ENCODE measurements at regions not wholly inside any gene's neighbourhood (a gene's known extent, or its start where the extent isn't known, plus 50 kb on each side); places are given as distances from the start of the nearest gene placed in this dataset.

DNA sequence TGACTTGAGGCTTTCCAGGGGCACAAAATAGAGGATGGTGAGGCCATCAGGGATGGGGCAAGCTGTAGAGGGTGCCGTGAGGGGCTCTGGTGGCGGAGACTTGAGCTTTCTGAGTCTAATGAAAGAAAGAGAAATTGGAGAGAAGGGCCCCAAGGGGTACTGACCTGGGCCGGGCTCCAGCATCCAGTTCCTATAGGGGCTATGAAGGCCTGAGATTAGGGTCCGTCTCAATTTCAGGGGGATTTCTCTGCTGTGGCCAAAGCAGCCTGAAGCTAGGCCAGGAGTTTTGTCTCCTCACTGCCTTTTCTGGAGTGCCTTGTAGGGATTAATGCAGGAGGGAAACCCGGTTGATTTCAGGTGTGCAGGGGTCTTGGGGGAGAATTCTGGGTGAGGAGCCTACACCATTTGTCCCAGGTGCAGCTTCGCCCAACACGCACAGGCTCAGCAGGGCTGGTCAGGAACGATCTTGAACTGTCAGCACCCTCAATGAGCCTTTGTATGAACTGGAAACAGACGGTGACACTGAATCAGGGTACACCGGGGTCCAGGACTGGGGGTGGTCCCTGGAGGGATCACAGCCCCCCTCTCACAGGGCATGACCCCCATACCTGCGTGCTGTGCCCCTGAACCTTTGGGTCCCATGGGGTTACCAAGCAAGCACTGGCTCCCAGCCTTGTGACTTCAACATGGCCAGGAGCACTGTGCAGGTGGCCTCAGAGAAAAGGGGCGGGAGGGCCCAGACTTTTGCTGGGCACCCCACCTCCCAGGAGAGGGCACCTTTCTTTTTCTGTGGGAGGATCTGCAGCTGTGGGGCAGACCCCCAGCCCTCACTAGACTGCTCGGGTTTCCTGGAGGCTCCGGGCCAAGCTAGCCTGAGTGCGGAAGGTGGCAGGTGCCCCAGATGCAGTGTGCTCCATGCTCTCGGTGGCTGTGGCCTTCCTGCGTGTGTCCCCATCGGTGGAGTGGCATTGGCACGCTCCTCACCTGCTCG, 122.9 kb upstream of the RET start:
- TF ChIP-seq POLR2A (IDR thresholded peaks at IDR 0.05) = no peak
- TF ChIP-seq, protein P1, sequence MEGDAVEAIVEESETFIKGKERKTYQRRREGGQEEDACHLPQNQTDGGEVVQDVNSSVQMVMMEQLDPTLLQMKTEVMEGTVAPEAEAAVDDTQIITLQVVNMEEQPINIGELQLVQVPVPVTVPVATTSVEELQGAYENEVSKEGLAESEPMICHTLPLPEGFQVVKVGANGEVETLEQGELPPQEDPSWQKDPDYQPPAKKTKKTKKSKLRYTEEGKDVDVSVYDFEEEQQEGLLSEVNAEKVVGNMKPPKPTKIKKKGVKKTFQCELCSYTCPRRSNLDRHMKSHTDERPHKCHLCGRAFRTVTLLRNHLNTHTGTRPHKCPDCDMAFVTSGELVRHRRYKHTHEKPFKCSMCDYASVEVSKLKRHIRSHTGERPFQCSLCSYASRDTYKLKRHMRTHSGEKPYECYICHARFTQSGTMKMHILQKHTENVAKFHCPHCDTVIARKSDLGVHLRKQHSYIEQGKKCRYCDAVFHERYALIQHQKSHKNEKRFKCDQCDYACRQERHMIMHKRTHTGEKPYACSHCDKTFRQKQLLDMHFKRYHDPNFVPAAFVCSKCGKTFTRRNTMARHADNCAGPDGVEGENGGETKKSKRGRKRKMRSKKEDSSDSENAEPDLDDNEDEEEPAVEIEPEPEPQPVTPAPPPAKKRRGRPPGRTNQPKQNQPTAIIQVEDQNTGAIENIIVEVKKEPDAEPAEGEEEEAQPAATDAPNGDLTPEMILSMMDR (IDR thresholded peaks at IDR 0.05) = no peak
- no peak for TF ChIP-seq EP300 (IDR thresholded peaks at IDR 0.05)
- TF ChIP-seq POLR2AphosphoS5 (IDR thresholded peaks at IDR 0.05) = no peak

All from suprapubic skin (tissue), 4 donors.